Lower leg skin (tissue), 3 donors: ENCODE measurements at regions not wholly inside any gene's neighbourhood (a gene's known extent, or its start where the extent isn't known, plus 50 kb on each side); places are given as distances from the start of the nearest gene placed in this dataset.

Experiments used
- POLR2A ChIP-seq, 2 donors: fragments of 450-650 bp; IDR thresholded peaks; one replicate each; pipeline ENCODE4 v1.6.1; 2016 to 2017; ENCODE audit warnings: antibody characterized with exemption in 2 of 2, mild to moderate bottlenecking in 1 of 2, moderate library complexity in 1 of 2
- TF ChIP-seq, protein P1 (sequence below), 3 donors: fragments of 450-650 bp; IDR thresholded peaks; one replicate each; pipeline ENCODE4 v1.5.1; 2016; ENCODE audit warnings: antibody characterized with exemption in 3 of 3, mild to moderate bottlenecking in 3 of 3, moderate library complexity in 2 of 3

DNA sequence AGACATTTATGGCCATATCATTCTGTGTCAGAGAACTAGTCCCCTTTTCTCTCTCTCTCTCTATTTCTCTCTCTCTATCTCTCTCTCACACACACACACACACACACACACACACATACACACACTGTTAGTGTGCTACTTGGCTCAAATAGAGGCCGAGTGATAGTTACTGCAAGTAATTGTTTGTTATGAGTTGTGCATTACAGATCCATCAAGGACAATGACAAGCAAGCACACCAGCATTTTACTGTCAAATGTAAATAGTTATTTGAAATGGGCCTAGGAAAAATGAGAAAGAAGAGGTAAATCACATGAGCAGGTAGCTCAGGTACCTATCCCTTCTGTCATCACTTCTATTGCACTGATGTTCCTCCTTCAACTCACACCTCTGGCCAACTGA lies 122.4 kb upstream of the CDH7 start:
- TF ChIP-seq, protein P1, sequence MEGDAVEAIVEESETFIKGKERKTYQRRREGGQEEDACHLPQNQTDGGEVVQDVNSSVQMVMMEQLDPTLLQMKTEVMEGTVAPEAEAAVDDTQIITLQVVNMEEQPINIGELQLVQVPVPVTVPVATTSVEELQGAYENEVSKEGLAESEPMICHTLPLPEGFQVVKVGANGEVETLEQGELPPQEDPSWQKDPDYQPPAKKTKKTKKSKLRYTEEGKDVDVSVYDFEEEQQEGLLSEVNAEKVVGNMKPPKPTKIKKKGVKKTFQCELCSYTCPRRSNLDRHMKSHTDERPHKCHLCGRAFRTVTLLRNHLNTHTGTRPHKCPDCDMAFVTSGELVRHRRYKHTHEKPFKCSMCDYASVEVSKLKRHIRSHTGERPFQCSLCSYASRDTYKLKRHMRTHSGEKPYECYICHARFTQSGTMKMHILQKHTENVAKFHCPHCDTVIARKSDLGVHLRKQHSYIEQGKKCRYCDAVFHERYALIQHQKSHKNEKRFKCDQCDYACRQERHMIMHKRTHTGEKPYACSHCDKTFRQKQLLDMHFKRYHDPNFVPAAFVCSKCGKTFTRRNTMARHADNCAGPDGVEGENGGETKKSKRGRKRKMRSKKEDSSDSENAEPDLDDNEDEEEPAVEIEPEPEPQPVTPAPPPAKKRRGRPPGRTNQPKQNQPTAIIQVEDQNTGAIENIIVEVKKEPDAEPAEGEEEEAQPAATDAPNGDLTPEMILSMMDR (IDR thresholded peaks at IDR 0.05), result no peak
- no peak for TF ChIP-seq POLR2A (IDR thresholded peaks at IDR 0.05)
